HG03175 (cell line): ENCODE measurements at regions not wholly inside any gene's neighbourhood (a gene's known extent, or its start where the extent isn't known, plus 50 kb on each side); places are given as distances from the start of the nearest gene placed in this dataset.

Source experiments
- ATAC-seq: cut with Tn5 transposase; IDR thresholded peaks from one replicate; pipeline ENCODE4 v1.9.1; 2021; ENCODE audit warnings: mild to moderate bottlenecking, moderate library complexity; ENCODE audit not compliant: unreplicated experiment

GRCh38 chr4:59831746-59832145 lies 1368.4 kb upstream of the ADGRL3 start:
- ATAC-seq = no peak

GRCh38 chr4:59834943-59835342 lies 1365.2 kb upstream of the ADGRL3 start:
- ATAC-seq = no peak

- no peak for ATAC-seq
Observed at GRCh38 chr4:59837751-59838150, 1362.4 kb upstream of the ADGRL3 start.

GRCh38 chr4:59838236-59838635 lies 1361.9 kb upstream of the ADGRL3 start:
- no peak for ATAC-seq

GRCh38 chr4:59841698-59842097 lies 1358.4 kb upstream of the ADGRL3 start:
- no peak for ATAC-seq

GRCh38 chr4:59848457-59848856 lies 1351.7 kb upstream of the ADGRL3 start:
- no peak for ATAC-seq

GRCh38 chr4:59855630-59856352 lies 1344.3 kb upstream of the ADGRL3 start:
- ATAC-seq = no peak

- no peak for ATAC-seq
Observed at GRCh38 chr4:59869056-59869455, 1331.1 kb upstream of the ADGRL3 start.

GRCh38 chr4:59869559-59869958 lies 1330.6 kb upstream of the ADGRL3 start:
- no peak for ATAC-seq

- no peak for ATAC-seq
Observed at GRCh38 chr4:59881632-59882031, 1318.5 kb upstream of the ADGRL3 start.

- no peak for ATAC-seq
Observed at GRCh38 chr4:59904331-59904730, 1295.8 kb upstream of the ADGRL3 start.

GRCh38 chr4:59920416-59920815 lies 1279.7 kb upstream of the ADGRL3 start:
- ATAC-seq = no peak

GRCh38 chr4:59925290-59925689 lies 1274.8 kb upstream of the ADGRL3 start:
- ATAC-seq = no peak

- no peak for ATAC-seq
Observed at GRCh38 chr4:59936566-59936965, 1263.6 kb upstream of the ADGRL3 start.

GRCh38 chr4:59938166-59938565 lies 1262.0 kb upstream of the ADGRL3 start:
- ATAC-seq = no peak

- ATAC-seq = no peak
Observed at GRCh38 chr4:59945277-59945676, 1254.8 kb upstream of the ADGRL3 start.

- no peak for ATAC-seq
Observed at GRCh38 chr4:59945716-59946115, 1254.4 kb upstream of the ADGRL3 start.

- no peak for ATAC-seq
Observed at GRCh38 chr4:59956366-59956765, 1243.8 kb upstream of the ADGRL3 start.

- ATAC-seq = no peak
Observed at GRCh38 chr4:59960143-59960542, 1240.0 kb upstream of the ADGRL3 start.

- no peak for ATAC-seq
Observed at GRCh38 chr4:59966758-59967157, 1233.4 kb upstream of the ADGRL3 start.

- no peak for ATAC-seq
Observed at GRCh38 chr4:59968796-59969195, 1231.3 kb upstream of the ADGRL3 start.

GRCh38 chr4:59969909-59970308 lies 1230.2 kb upstream of the ADGRL3 start:
- no peak for ATAC-seq

- no peak for ATAC-seq
Observed at GRCh38 chr4:59971952-59972351, 1228.2 kb upstream of the ADGRL3 start.
